Activated gamma-delta T cell (primary cell): ENCODE measurements at regions not wholly inside any gene's neighbourhood (a gene's known extent, or its start where the extent isn't known, plus 50 kb on each side); places are given as distances from the start of the nearest gene placed in this dataset.
"Not testable (repeated sequence)": the region's sequence is repeated elsewhere in the genome, so short reads cannot be mapped to it uniquely, and the experiment has no call there.

ENCODE experiments used
- DNase-seq: peaks from one replicate; lab custom pipeline; 2025; lab: John Stamatoyannopoulos, UW

GRCh38 chr2:160550048-160550447 is 56.4 kb upstream of the RBMS1 start:
- no peak for DNase-seq

- DNase-seq, result no peak
Observed at GRCh38 chr2:160551259-160551658, 57.7 kb upstream of the RBMS1 start.

- DNase-seq, result no peak
Observed at GRCh38 chr2:160555420-160556071, 61.9 kb upstream of the RBMS1 start.

GRCh38 chr2:160557903-160558302 is 64.3 kb upstream of the RBMS1 start:
- no peak for DNase-seq

- DNase-seq, result no peak
Observed at GRCh38 chr2:160558531-160558930, 64.9 kb upstream of the RBMS1 start.

GRCh38 chr2:160561551-160562295 is 68.1 kb upstream of the RBMS1 start:
- DNase-seq, result no peak

GRCh38 chr2:160562730-160563129 is 69.1 kb upstream of the RBMS1 start:
- DNase-seq, result no peak

- DNase-seq, result no peak
Observed at GRCh38 chr2:160564591-160564990, 71.0 kb upstream of the RBMS1 start.

GRCh38 chr2:160565099-160565845 is 71.7 kb upstream of the RBMS1 start:
- no peak for DNase-seq

- DNase-seq, result no peak
Observed at GRCh38 chr2:160566717-160567116, 73.1 kb upstream of the RBMS1 start.

GRCh38 chr2:160568856-160569255 is 75.2 kb upstream of the RBMS1 start:
- DNase-seq, result no peak

GRCh38 chr2:160570376-160570775 is 76.8 kb upstream of the RBMS1 start:
- no peak for DNase-seq

- DNase-seq, result no peak
Observed at GRCh38 chr2:160574468-160575140, 81.0 kb upstream of the RBMS1 start.

- DNase-seq, result no peak
Observed at GRCh38 chr2:160575368-160575767, 81.8 kb upstream of the RBMS1 start.

- no peak for DNase-seq
Observed at GRCh38 chr2:160576054-160576499, 82.5 kb upstream of the RBMS1 start.

GRCh38 chr2:160577081-160577480 is 83.5 kb upstream of the RBMS1 start:
- not testable (repeated sequence) for DNase-seq

GRCh38 chr2:160581035-160581434 is 87.4 kb upstream of the RBMS1 start:
- DNase-seq, result no peak

- no peak for DNase-seq
Observed at GRCh38 chr2:160581448-160581847, 87.8 kb upstream of the RBMS1 start.

GRCh38 chr2:160582081-160582480 is 88.5 kb upstream of the RBMS1 start:
- no peak for DNase-seq

- no peak for DNase-seq
Observed at GRCh38 chr2:160582490-160583145, 89.0 kb upstream of the RBMS1 start.

GRCh38 chr2:160583146-160583535 is 89.5 kb upstream of the RBMS1 start:
- no peak for DNase-seq
